Hypothalamus (tissue), 51 donors: ENCODE measurements at regions not wholly inside any gene's neighbourhood (a gene's known extent, or its start where the extent isn't known, plus 50 kb on each side); places are given as distances from the start of the nearest gene placed in this dataset.

Source experiments
- DNase-seq, 51 donors: peaks; one replicate each; lab custom pipeline; 2025; lab: John Stamatoyannopoulos, UW

DNA sequence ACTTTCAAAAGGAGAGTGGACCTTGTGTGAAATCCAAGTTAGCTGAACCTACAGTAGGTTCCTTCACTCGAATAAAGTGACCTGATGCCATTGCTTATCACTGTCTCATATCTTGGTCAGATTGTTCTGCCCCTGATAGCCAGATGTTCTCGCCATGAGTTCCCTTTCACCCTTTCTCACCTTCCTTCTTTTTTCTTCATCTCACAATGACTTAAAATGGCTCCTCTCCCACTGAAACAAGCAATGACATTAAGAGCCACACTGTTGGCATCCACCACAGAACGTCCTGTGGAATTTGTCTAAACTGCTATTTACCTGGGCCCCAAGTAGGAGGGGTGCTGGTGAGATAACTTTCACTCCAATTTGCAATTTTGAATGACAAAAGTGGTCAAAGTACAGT is 227.6 kb upstream of the PPP1R2C start:
- no peak for DNase-seq

DNA sequence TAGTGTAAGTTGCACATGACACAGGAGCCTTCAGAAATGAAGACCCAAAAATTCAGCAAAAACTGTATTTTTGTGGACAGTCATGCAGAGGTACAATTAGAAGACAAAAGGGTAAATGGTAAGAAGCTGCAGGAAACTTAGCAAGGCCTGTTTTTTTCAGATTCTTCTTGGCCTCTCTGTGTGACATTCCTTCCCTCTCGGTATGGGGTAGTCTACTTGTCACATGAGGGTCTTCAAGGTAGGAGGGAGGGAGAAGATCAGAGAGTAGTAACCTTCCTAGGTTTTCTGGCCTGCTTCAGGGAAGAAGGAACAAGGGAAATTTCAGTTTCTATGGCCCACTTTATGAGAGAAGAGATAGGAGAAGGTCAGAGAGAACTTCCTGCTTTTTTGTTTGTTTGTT is 230.4 kb upstream of the PPP1R2C start:
- no peak for DNase-seq

DNA sequence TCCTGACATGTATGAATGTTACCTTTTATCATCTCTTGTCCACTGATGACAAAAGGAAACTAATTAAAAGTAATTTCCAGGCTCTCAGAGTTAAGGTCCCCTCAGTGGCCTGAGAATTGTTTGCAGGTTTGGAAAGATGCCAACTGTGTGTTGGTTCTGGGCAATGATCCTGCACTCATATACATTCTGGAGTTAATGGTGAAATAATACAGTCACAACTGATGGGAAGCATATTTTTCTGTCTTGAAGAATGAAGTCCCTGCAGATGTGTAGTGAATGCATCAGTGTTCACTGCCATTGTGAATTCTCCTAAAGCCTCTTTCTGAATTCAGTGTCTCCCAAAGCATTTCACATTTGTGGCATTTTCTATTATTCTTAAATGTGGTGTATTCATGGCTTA is 238.1 kb upstream of the PPP1R2C start:
- DNase-seq: no peak

DNA sequence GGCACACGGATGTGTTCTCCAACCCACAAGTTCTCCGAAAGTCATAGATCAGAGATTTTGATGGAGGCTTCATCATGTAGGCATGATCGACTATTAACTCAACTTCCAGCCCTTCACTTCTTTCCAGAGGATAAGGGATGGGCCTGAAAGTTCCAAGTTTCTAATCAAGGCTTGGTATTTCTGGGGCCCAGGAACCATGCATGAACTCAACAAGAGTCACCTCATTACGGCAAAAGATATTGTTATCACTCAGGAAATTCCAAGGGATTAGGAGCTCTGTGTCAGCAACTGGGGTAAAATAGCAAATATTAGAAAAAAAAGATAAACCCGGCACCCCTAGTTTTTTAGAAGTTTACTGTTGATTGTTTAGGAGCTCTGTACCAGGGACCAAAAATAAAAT is 240.1 kb upstream of the PPP1R2C start:
- no peak for DNase-seq

DNA sequence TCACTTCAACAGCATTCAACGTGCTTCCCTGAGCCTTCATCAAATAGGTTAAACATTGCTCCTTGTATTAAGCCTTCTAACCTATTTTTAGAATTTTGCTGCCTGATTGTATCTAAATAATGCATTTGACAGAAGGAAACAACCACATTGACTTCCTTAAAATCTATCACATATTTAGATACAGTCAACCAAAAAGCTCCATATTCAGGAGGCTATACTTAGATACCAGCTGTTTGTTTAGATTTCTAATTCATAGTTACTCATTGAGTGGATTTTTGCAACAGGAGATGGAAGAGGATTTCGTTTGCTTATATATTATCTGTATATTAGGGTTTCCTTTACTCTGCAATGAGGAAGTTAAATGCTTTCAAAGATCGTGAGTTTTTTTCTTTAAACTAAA is 241.1 kb upstream of the PPP1R2C start:
- DNase-seq: no peak

DNA sequence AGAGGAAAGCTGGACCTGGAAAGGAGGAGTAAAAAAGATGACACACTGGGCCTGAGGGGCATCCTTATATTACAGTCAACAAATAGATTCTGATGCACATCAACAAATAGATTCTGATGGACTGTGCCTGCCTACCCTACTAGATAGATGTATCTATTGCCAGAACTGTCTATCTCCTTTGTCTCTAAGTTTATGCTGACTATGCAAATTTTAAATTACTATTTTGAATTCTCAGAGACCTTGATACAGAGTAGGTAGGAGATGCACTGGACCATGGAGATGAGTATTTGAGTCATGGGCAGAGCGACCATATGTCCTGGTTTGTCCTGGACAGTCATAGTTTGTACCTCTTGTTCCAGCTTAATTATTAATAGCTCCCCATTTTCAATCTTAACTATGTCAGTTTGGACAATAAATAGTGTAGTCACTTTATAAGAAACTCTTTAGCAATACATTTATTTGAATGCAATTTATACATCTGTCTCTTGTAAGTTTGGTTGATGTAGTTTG is 247.9 kb upstream of the PPP1R2C start:
- DNase-seq: no peak

DNA sequence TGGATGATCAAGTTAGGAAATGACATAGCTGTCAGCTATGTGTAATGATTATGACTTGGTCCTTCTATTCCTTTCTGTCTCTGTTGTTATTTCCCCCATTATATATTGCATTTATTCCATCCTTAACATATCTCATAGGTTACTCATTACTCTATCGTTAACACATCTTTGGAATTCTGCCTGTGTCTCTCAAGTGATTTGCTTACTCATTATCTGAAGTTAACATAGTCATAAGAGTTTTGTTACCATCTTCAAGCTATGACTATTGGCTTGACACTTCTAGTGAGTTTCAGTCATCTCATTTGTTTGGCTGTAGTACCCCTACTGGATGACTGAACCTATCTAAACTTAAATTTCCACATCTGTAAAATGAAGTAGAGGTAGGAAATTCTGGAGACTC is 286.1 kb upstream of the PPP1R2C start:
- no peak for DNase-seq

DNA sequence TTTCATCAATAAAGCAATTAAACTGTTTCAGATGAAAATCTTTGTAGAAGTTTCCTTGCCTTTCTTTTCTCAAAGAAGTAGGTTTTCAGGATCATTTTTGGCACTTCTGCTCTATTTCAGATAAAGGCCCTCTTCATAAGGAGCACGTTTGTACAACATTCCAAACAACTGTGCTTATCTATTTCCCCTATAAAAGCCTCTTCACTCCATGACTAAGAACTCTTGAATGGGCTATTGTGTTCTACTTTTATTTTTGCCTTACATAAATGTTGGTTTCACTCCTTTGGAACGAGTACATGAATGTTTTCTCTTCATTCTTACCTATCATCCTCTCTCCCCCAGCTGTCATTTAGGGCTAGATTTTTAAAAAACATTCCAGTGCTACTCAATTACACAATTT is 288.0 kb upstream of the PPP1R2C start:
- DNase-seq: no peak

DNA sequence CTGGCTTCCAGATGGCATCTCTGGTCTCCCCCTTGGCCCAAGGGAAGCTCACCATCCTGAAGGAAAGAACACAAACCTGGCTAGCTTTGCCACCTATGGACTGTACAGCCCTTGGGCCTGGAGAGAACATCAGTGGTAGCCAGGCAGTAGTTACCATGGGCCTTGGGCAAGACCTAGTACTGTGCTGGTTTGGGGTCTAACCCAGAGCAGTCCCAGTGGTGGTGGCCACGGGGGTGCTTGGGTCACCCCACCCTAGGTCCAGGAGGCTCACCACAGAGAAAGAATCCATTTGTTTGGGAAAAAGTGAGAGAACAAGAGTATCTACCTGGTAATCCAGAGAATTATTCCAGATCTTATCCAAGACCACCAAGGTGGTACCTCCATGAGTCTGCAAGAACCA is 290.7 kb upstream of the PPP1R2C start:
- DNase-seq: no peak

DNA sequence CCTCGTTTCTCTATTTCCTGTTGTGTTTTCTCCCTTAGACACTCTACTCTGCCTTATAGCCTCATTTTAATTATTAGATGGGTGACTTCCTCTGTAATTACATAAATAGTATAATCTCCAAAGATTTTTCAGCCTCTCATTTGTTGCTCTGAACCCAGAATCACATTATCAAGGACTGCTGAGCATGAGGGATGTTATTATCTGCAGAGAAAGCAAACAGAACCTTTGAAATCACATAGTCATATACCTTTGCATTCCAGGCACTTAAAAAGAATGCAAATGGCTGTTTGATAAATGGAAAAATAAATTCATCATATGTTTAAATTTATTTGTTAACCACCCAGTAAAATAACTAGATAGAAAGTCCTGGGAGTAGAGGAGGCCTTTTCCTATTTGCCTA is 305.1 kb upstream of the PPP1R2C start:
- DNase-seq: no peak

DNA sequence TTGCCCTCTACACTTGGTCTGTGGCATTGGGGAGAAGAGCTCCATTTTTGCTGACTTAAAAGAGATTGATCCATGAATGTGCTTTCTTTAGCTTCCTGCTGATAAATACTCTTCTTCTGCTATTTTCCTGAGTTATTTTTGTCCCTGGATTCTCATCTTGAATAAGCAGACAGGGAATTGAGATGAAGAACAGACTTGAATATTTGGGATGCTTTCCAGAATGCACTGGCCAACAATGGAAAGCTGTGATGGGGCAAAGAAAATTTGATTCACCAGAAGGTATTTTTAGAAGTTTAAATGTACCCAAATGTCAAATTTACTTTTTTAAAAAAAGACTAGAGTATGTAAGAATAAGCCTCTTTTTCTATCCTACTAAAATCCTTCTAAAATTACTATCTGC is 309.9 kb upstream of the PPP1R2C start:
- DNase-seq: no peak

DNA sequence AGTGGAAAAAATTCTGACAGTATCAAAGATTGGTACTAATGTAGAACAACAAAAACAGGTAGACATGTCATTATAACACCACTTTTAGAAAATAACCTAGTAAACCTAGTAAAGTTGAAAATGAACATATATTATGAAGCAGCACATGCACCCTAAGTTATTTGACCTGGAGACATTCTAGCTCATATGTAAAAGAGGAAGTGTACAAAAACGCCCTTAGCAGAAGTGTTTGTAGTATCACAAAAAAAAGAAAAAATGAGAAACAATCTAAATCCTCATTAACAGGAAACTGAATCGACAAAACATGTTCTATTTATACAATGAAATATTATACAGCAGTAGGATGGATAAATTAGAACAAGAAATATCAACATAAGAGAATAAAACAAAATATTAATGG is 318.9 kb upstream of the PPP1R2C start:
- no peak for DNase-seq

DNA sequence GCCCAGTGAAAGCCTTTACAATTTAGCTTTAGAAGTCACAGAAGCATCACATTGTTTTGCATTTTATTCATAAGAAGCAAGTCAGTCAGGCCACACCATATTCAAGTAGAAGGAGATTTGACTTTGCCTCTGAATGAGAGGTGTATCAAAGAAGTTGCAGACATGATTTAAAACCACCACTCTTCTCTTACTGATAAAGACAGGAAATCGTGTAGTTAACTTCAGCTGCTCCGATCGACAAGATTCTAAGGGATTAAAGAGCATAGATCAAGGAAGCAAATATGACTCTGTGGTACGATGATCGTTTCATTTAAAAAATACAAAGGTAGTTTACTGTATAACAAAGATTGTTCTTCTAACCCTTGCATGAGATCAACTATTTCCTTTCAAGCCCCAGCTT is 328.0 kb upstream of the PPP1R2C start:
- DNase-seq: no peak

DNA sequence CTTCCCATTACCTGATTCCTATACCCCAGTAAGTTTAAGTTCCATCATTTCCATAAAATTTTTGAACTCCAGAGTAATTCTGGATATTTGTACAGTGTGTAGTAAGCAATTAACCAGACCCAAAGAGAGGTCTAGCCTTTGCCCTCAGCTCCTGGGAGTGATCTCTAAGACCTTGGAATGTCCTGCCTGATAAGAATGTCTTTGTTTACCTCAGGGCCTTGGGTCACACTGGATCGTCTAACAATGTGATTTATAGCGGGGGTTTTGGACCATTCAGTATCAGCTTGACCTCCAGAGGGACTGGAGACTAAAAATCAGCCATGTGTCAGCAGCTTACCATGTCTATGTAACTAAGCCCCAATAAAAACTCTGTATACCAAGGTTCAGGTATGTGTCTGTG is 330.9 kb upstream of the PPP1R2C start:
- no peak for DNase-seq

DNA sequence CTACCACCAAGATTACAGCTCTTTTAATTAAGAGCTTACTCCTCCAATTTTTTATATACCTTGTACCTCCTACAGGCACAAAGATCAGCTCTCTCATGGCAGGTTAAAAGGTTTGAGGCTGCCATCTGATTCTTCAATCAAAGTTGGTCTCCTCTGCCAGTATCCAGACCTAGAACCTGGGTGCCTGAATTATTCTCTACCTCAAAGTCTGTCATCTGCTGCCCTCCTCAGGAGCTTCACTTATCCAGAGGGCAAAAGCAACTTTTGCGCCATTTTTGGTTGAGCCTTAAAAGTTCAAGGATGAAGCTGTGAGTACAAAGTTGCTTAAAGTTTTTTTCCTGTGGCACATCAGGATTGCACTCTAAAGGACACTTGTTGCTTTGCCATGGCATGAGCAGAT is 343.7 kb upstream of the PPP1R2C start:
- DNase-seq: no peak

DNA sequence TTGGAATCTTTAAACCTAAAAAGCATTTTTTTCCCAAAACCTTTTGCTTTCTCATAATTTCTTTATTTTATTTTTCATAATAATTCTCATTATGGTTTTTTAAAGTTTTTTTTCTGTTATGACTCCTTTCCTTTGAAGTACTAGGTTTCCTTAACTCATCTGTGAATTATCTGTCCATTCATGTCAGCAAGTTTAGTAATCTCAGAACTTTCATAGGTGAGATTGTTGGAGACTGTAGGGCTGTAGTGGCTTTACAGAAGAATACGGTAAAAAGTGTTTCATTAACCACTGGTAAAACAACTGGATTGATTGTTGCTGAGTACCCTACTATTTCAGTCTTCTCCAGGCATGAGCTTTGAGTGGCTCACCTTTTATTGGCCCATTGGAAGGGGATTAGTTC is 361.7 kb upstream of the PPP1R2C start:
- DNase-seq: no peak

DNA sequence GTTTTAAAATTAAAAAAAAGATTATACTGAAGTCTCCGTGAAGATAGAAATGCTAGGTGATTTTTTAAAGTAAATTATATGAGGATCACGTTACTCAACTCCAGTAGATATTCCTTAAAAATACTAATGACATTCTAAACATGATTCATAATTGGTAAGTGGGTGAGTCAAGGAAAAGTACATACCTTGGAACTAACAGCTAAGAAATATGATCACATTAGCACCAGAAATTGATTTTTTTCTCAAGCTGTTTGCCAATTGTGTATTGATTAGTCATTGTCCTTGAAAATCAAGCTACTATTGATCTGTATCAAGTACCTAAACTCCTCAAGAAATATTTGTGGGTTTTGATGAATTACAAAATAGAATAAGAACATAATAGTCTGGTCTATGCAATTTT is 362.6 kb upstream of the PPP1R2C start:
- no peak for DNase-seq

DNA sequence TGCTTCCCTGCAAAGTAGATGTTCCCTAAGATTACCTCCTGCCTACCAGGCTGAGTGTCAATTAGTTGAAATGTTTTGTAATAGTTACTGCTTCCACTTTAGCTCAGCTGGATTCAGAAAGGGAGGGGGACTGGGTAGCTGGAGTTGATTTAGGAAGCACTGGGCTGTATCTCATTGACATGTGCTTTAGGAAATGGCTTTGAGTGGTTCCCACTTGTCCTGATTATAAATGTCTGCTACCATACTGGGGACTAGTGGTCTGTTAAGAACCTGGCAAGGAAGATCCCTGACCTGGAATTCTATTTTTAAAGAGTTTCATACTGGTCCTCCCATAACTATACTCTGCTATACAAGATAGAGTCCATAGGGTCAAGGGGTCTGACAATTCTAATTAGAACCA is 363.9 kb upstream of the PPP1R2C start:
- DNase-seq: no peak

DNA sequence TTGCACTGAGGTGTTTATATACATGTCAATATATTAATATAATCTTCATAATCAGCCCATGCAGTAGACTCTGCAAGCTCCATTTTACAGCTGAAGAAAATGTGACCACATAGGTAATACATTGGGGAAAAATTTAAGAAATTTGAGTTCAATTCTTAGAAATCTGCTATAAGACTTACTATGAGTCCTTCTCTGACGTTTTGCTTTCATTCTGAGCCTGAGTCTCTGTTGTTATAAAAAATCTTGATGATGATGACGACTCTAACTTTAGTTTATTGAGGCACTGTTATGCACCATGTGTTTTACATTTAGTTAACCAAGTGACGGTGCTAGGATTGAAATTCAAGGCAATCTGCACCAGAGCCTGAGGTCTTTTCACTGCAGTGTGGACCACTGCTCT is 370.3 kb upstream of the PPP1R2C start:
- no peak for DNase-seq

DNA sequence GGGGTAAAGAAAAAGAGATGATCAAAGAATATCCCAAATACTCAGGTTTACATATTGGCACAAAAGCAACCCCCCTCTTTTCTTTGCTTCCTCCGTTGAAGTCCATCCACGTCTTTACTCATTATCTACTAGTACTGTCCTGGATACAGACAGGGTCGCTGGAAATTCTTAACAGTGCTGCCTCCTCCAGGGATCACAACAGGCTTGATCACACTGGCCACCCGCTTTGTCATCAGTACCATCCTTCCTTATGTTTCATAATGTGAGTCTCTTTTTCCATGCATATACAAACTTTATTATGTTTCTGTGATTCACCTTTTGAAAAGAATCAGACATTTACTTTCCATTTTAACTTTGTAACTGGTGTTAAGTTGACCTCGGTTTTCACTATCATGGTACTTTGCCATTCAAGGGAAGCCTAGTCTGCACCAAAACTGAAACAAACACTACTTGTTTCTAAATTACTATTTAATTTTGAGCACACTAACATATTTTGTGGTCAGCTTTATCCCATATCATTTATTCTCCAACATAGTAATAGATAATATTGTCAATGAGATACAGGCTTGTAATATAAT is 387.5 kb upstream of the PPP1R2C start:
- no peak for DNase-seq

DNA sequence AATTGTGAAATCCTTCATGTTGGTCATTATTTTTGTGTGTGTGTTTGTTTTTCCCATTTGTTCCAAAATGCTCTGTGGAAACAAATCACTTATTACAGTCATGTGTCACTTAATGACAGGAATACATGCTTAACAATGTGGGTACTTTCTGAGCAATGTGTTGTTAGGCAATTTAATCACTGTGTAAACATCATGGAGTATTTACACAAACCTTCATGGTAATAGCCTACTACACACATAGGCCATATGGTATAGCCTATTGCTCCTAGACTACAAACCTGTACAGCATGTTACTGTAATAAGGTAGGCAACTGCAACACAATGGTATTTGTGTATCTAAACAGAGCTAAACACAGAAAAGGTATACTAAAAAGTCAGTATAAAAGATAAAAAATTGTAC is 388.9 kb upstream of the PPP1R2C start:
- DNase-seq: no peak

DNA sequence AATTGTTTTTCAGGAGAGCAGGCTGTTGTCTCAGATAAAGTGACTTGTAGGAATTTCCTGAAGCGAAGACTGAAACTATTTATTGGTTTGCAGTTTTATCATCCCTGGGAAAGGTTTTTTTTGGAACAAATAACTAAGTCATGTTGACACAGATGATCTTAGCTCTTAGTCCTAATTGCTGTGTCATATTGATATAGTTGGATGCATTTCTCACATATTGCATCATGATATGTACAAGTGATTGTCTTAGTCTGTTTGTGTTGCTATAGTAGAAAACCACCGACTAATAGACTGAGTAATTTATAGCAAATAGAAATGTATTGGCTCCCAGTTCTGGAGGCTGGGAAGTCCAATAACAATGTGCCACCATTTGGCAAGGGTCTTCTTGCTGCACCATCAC is 397.5 kb upstream of the PPP1R2C start:
- no peak for DNase-seq

DNA sequence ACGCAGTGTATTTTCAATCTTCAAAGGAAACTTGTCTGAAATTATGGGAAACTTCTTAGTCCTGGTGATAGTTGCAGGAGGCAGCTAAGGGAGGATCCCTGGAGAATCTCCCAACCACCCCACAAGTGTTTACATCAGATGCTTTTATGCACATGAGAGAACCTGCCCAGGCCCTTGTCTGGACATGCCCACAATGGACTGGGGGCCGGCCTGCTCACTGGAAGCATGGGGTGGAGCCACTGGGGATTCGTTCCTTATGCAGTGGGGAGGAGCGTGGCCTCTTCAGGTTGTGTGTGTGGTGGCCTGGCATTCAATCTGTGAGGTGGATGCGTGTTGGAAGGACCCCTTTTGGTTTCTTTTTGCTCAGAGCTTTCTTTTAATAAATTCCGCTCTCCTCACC is 398.7 kb upstream of the PPP1R2C start:
- DNase-seq: no peak

DNA sequence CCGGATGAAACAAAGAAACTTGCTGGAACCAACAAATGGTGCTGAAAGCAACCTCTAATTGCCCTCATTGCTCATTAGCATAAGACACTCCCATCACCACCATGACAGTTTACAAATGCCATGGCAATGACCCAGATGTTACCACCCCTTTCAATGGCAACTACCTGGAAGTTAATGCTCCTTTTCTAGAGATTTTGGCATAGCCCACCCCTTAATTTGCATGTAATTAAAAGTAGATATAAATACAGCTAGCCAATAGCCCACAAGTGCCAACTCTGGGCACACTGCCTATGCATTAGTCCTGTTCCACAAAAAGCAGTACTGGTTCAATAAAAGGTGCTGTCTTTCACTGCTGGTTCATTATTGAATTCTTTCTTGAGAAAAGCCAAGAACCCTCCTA is 410.3 kb upstream of the PPP1R2C start:
- DNase-seq: no peak
